Body of pancreas (tissue), 4 donors: ENCODE measurements at regions not wholly inside any gene's neighbourhood (a gene's known extent, or its start where the extent isn't known, plus 50 kb on each side); places are given as distances from the start of the nearest gene placed in this dataset.
"Not testable (repeated sequence)": the region's sequence is repeated elsewhere in the genome, so short reads cannot be mapped to it uniquely, and the experiment has no call there.

Source experiments
- CTCF ChIP-seq, 7 experiments: fragments of 450-650 bp in 4 of 7; fragments of 200-600 bp in 3 of 7; sonication (generic) in 3 of 7; IDR thresholded peaks; one replicate each; pipeline ENCODE4 v1.5.1; 2016 to 2019; ENCODE audit warnings: antibody characterized with exemption in 7 of 7
- POLR2A ChIP-seq, 3 donors: fragments of 450-650 bp; IDR thresholded peaks; one replicate each; pipeline ENCODE4 v1.6.1; 2016; ENCODE audit warnings: antibody characterized with exemption in 3 of 3, mild to moderate bottlenecking in 2 of 3

DNA sequence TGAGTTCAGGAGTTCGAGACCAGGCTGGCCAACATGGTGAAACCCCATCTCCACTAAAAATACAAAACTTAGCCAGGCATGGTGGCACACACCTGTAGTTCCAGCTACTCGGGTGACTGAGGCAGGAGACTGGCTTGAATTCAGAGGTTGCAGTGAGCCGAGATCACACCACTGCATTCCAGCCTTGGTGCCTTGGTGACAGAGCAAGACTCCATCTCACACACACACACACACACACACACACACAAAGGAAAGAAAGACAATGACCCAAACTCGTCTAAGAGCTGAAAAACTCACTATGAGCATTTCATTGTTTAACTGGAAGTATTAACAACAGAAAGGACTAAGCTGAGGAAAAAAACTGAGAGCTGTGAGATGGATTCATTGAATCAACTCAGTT lies 95.6 kb upstream of the ANKRD20A1 start:
- not testable (repeated sequence) for TF ChIP-seq POLR2A, CTCF (IDR thresholded peaks at IDR 0.05)
